K562 (cell line): ENCODE measurements at regions not wholly inside any gene's neighbourhood (a gene's known extent, or its start where the extent isn't known, plus 50 kb on each side); places are given as distances from the start of the nearest gene placed in this dataset.

Source experiments
- ATAC-seq: fragments of 200-7000 bp; cut with Tn5 transposase; 3 replicates; pipeline ENCODE4 v1.9.1; 2020; ENCODE audit warnings: moderate library complexity
- BruUV-seq: library from RNA; stranded (reverse); fragments of 400-500 nt; replicated peaks from 2 replicates; lab custom pipeline; 2021; lab: Mats Ljungman, UMichigan
- CTCF ChIA-PET: fragments of 300-600 bp; formaldehyde crosslinking; extraction: SDS; loops from one replicate; lab custom pipeline; 2021; ENCODE audit warnings: low intra/inter-chr PET ratio; lab: Yijun Ruan, JAX
- POLR2A ChIA-PET: fragments of 300-600, 350-650 bp; sonication (Branson Sonifier 250); formaldehyde crosslinking; extraction: SDS; loops from one replicate; lab custom pipeline; 2021; ENCODE audit warnings: antibody characterized with exemption, inconsistent platforms; lab: Yijun Ruan, JAX
- DNase-seq, 4 experiments: peaks; one replicate each; pipeline versions ENCODE4 v3.0.0 to v3.0.0-alpha.2; 2011 to 2018; ENCODE audit warnings: low spot score in 3 of 4, mixed read lengths in 3 of 4; ENCODE audit errors: extremely low read depth in 1 of 4
- FAIRE-seq: peaks from 2 replicates; lab custom pipeline; 2011; peaks lifted over from hg19 to GRCh38; lab: Jason Lieb, UNC
- H2AFZ ChIP-seq: 2 replicates; pipeline ENCODE4 v1.6.0; 2011; ENCODE audit warnings: low read depth, low read length, control low read depth, inconsistent platforms
- H3K27ac ChIP-seq: fragments of 200-600 bp; 3 replicates; pipeline ENCODE4 v1.8.0; 2011; ENCODE audit warnings: low read depth, mild to moderate bottlenecking, control low read depth, inconsistent platforms, low read length, moderate library complexity, mixed read lengths; ENCODE audit errors: extremely low read depth
- H3K27me3 ChIP-seq, 2 experiments: fragments of 300-600 bp in 1 of 2; 2 replicates in 1 of 2; 3 replicates in 1 of 2; pipeline versions ENCODE4 v1.6.0 to v1.8.0; 2011; ENCODE audit warnings: inconsistent platforms in 2 of 2, low read length in 2 of 2, mild to moderate bottlenecking in 1 of 2, mixed read lengths in 1 of 2, moderate library complexity in 1 of 2; ENCODE audit not compliant: control insufficient read depth in 2 of 2, insufficient read depth in 2 of 2
- H3K36me3 ChIP-seq: fragments of 300-600 bp; 3 replicates; pipeline ENCODE4 v1.8.0; 2011; ENCODE audit warnings: mild to moderate bottlenecking, low read length, inconsistent platforms; ENCODE audit not compliant: control insufficient read depth, insufficient read depth
- H3K4me1 ChIP-seq, 2 experiments: fragments of 200-600 bp in 1 of 2; replicated peaks in 1 of 2; 2 replicates in 1 of 2; 3 replicates in 1 of 2; pipeline versions ENCODE4 v1.5.1 to v1.8.0; 2011; ENCODE audit warnings: inconsistent platforms in 2 of 2, low read length in 2 of 2, mild to moderate bottlenecking in 1 of 2, mixed read lengths in 1 of 2, moderate library complexity in 1 of 2; ENCODE audit not compliant: control insufficient read depth in 2 of 2, insufficient read depth in 2 of 2
- H3K4me2 ChIP-seq: 2 replicates; pipeline ENCODE4 v1.6.1; 2011; ENCODE audit warnings: low read length, control low read depth, inconsistent platforms, mixed read lengths; ENCODE audit not compliant: insufficient read depth
- H3K4me3 ChIP-seq: fragments of 200-600 bp; sonication (generic), shearing (Covaris generic); 2 replicates; pipeline ENCODE4 v1.5.1; 2016; ENCODE audit warnings: control low read depth, inconsistent platforms
- H3K79me2 ChIP-seq: fragments of 200-600 bp; 3 replicates; pipeline ENCODE4 v1.8.0; 2011; ENCODE audit warnings: low read length, inconsistent platforms; ENCODE audit not compliant: control insufficient read depth, insufficient read depth
- H3K9ac ChIP-seq, 2 experiments: 2 replicates each; pipeline versions ENCODE4 v1.6.0 to v1.6.1; 2011; ENCODE audit warnings: low read depth in 2 of 2, low read length in 2 of 2, control low read depth in 1 of 2, inconsistent platforms in 1 of 2, mild to moderate bottlenecking in 1 of 2, mixed read lengths in 1 of 2; ENCODE audit not compliant: insufficient read depth in 1 of 2
- H3K9me1 ChIP-seq: one replicate; pipeline ENCODE4 v1.6.0; 2011; ENCODE audit warnings: inconsistent platforms, mild to moderate bottlenecking, low read length, moderate library complexity; ENCODE audit not compliant: control insufficient read depth, insufficient read depth
- H3K9me3 ChIP-seq: replicated peaks from 2 replicates; pipeline ENCODE4 v1.5.1; 2011; ENCODE audit warnings: low read depth, low read length, inconsistent platforms; ENCODE audit not compliant: control insufficient read depth, insufficient read depth
- H4K20me1 ChIP-seq: replicated peaks from 2 replicates; pipeline ENCODE4 v1.6.1; 2011; ENCODE audit warnings: low read length, inconsistent platforms, mixed read lengths; ENCODE audit not compliant: control insufficient read depth, insufficient read depth
- ARNT ChIP-seq, 2 experiments: fragments of 450-650 bp; IDR thresholded peaks; 2 replicates each; pipeline ENCODE4 v1.6.1; 2016; ENCODE audit warnings: mild to moderate bottlenecking in 1 of 2
- CHAMP1 ChIP-seq: fragments of 450-650 bp; IDR thresholded peaks from 2 replicates; pipeline ENCODE4 v1.6.1; 2016; ENCODE audit warnings: mild to moderate bottlenecking
- DEAF1 ChIP-seq: fragments of 450-650 bp; formaldehyde crosslinking; IDR thresholded peaks from 2 replicates; pipeline ENCODE4 v1.4.0; 2020; ENCODE audit warnings: mild to moderate bottlenecking, moderate library complexity
- E2F4 ChIP-seq: sonication (generic); formaldehyde crosslinking; IDR thresholded peaks from 2 replicates; pipeline ENCODE4 v1.8.0; 2022; ENCODE audit warnings: mild to moderate bottlenecking, low read depth, missing genetic modification reagents
- ELF4 ChIP-seq: fragments of 450-650 bp; formaldehyde crosslinking; IDR thresholded peaks from 2 replicates; pipeline ENCODE4 v1.4.0; 2022; ENCODE audit warnings: missing genetic modification characterization
- HDAC1 ChIP-seq, 2 experiments: fragments of 450-650 bp; IDR thresholded peaks; 2 replicates each; pipeline ENCODE4 v1.6.1; 2016 to 2017; ENCODE audit warnings: inconsistent platforms in 1 of 2, mild to moderate bottlenecking in 1 of 2, moderate library complexity in 1 of 2
- NFXL1 ChIP-seq: fragments of 450-650 bp; formaldehyde crosslinking; IDR thresholded peaks from 2 replicates; pipeline ENCODE4 v1.4.0; 2021; ENCODE audit warnings: mild to moderate bottlenecking
- SAP30 ChIP-seq: fragments of 200-600 bp; sonication (generic); IDR thresholded peaks from 2 replicates; pipeline ENCODE4 v1.6.1; 2012; ENCODE audit warnings: borderline replicate concordance, low read depth, mild to moderate bottlenecking, moderate library complexity, low read length, control low read depth, inconsistent platforms; ENCODE audit not compliant: insufficient read depth, poor library complexity, severe bottlenecking
- SMC3 ChIP-seq: conservative IDR thresholded peaks from 2 replicates; pipeline ENCODE4 v1.6.1; 2011; ENCODE audit warnings: low read depth, low read length, improper control_type of control experiment; ENCODE audit not compliant: insufficient read depth
- SRSF3 ChIP-seq: fragments of 200-400 bp; formaldehyde crosslinking; IDR thresholded peaks from 2 replicates; pipeline ENCODE4 v1.6.1; 2016; ENCODE audit warnings: mild to moderate bottlenecking, low read length, moderate library complexity; ENCODE audit not compliant: insufficient read depth
- TAF9B ChIP-seq: fragments of 450-650 bp; IDR thresholded peaks from 2 replicates; pipeline ENCODE4 v1.6.1; 2018; ENCODE audit warnings: mild to moderate bottlenecking; ENCODE audit not compliant: partially characterized antibody
- TCF7L2 ChIP-seq: fragments of 150-350 bp; IDR thresholded peaks from 2 replicates; pipeline ENCODE4 v1.6.1; 2016; ENCODE audit warnings: low read depth, mild to moderate bottlenecking, low read length, moderate library complexity
- TCFL5 ChIP-seq: fragments of 250-450 bp; sonication (Bioruptor Pico); conservative IDR thresholded peaks from 2 replicates; pipeline ENCODE4 v1.6.1; 2021; ENCODE audit warnings: mild to moderate bottlenecking, moderate library complexity, matching md5 sums
- ZEB2 ChIP-seq: fragments of 450-650 bp; IDR thresholded peaks from 2 replicates; pipeline ENCODE4 v1.6.1; 2016
- ZFP30 ChIP-seq: fragments of 250-450 bp; sonication (Bioruptor Pico); IDR thresholded peaks from 2 replicates; pipeline ENCODE4 v1.8.0; 2022; ENCODE audit warnings: moderate library complexity, mild to moderate bottlenecking, inconsistent platforms, borderline replicate concordance
- ZNF699 ChIP-seq: fragments of 250-450 bp; sonication (Bioruptor Pico); IDR thresholded peaks from 2 replicates; pipeline ENCODE4 v1.8.0; 2021; ENCODE audit warnings: mild to moderate bottlenecking, moderate library complexity; ENCODE audit not compliant: insufficient replicate concordance
- ZNF764 ChIP-seq: fragments of 250-450 bp; sonication (Bioruptor Pico); IDR thresholded peaks from 2 replicates; pipeline ENCODE4 v1.4.0; 2020; ENCODE audit warnings: low read depth, mild to moderate bottlenecking, moderate library complexity
- ZNF766 ChIP-seq: fragments of 200-800 bp; sonication (Bioruptor generic); conservative IDR thresholded peaks from 2 replicates; pipeline ENCODE4 v1.6.1; 2016; ENCODE audit warnings: missing genetic modification characterization, missing compliant biosample characterization
- ZZZ3 ChIP-seq: fragments of 450-650 bp; IDR thresholded peaks from 2 replicates; pipeline ENCODE4 v1.6.1; 2016; ENCODE audit warnings: antibody characterized with exemption, mild to moderate bottlenecking, moderate library complexity
- WGBS: fragments of 100-300 bp; shearing (Covaris generic); methylation state at CpG from one replicate; pipeline ENCODE4 v1.1.6; 2016; ENCODE audit warnings: low coverage, mixed read lengths; ENCODE audit not compliant: insufficient coverage; ENCODE audit errors: missing lambda C conversion rate; 5-methylcytosine and 5-hydroxymethylcytosine counted together
- in situ Hi-C: fragments of 300-500 bp; cut with MboI; formaldehyde crosslinking; loops from 4 replicates; pipeline ENCODE4 v1.15.0; 2018; ENCODE audit warnings: inconsistent platforms, mixed read lengths
- intact Hi-C: fragments of 100-400 bp; cut with micrococcal nuclease; formaldehyde crosslinking; loops from 2 replicates; pipeline ENCODE4 v1.14.2; 2022

GRCh38 chr14:61119006-61119405 lies 138.0 kb downstream of the SLC38A6 start (continued):
- no peak for TF ChIP-seq DEAF1 (CRISPR knock-in tag)
- no peak for TF ChIP-seq SMC3
- TF ChIP-seq TAF9B = no peak
- no peak for TF ChIP-seq ZZZ3

- no peaks in the 10 kb centered on the region for H3K9me1 ChIP-seq
- H3K9me3 ChIP-seq = no peaks in the 10 kb centered on the region; the same call in 1 of the 2 replicates
- FAIRE-seq = no peak
- no peak overlapping the region for H2AFZ ChIP-seq
- no peaks in the 10 kb centered on the region for H3K36me3 ChIP-seq
- ATAC-seq = no peak
- CTCF ChIA-PET = no interaction called here
- POLR2A ChIA-PET = no interaction called here
- H3K4me2 ChIP-seq = no peak overlapping the region
- in situ Hi-C loops (no loop called here), intact Hi-C loops (no loop called here)
- DNase-seq = no peak
- no TSS peak for BruUV-seq
- no peaks in the 10 kb centered on the region for H3K4me1 ChIP-seq
- H3K4me3 ChIP-seq = no peak overlapping the region
- H3K27me3 ChIP-seq = no peaks in the 10 kb centered on the region
- WGBS = 12% methylated on average over 10 of the region's 10 CpGs
- H3K9ac ChIP-seq = no peak overlapping the region
- no peak overlapping the region for H3K27ac ChIP-seq
- no peaks in the 10 kb centered on the region for H4K20me1 ChIP-seq
- no peaks in the 10 kb centered on the region for H3K79me2 ChIP-seq
- TF ChIP-seq ZEB2 (no peak), TCFL5 (CRISPR knock-in tag) (no peak), ARNT (IDR thresholded peaks at IDR 0.05) (no peak), E2F4 (CRISPR knock-in tag) (no peak), NFXL1 (no peak), ZNF699 (CRISPR knock-in tag) (no peak), CHAMP1 (no peak), ZNF766 (no peak), SRSF3 (no peak), TCF7L2 (no peak), ELF4 (CRISPR knock-in tag) (no peak), ZFP30 (no peak), SAP30 (no peak), ZNF764 (CRISPR knock-in tag) (no peak), HDAC1 (IDR thresholded peaks at IDR 0.05) (no peak)
Observed at GRCh38 chr14:61116369-61116768, 135.3 kb downstream of the SLC38A6 start.
